ENCODE measurements at regions not wholly inside any gene's neighbourhood (a gene's known extent, or its start where the extent isn't known, plus 50 kb on each side); places are given as distances from the start of the nearest gene placed in this dataset.

DNA sequence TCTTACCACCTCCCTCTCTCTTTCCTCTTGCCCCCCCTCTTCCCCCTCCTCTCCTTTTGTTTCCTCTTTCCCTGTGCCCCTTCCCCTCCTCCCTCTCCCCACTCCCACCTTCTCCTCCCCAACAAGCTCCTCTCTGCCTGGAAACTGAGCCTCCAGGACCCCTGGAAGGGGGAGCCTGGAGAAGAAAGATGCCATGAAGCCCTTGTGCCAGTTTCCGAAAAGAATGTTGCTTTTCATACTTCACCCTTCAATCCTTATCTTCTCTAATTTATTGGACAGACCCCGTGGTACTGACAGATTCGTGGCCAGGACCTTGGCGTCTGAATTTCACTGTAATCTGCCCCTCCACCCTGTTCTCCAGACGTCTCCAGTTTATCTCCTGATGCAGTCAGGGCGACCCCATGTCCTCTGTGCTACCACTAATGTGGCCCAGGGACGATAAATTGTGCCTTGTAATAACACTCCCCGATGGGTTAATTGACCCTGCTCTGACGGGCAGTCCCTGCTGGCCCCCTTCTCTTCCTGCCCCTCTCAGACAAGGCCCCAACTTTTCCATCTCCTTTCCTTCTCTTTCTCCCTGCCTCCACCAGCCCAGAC is 138.4 kb upstream of the GSE1 start:
- no peak overlapping the region; a peak in 2 of 5 replicates for H3K4me3 Mint-ChIP-seq

More for the DNA sequence above, 138.4 kb upstream of the GSE1 start:
- Histone ChIP-seq H4K8ac (replicated peaks; ENCODE audit: insufficient read length, low read depth, low read length) (no peak overlapping the region), H2AK5ac (ENCODE audit: insufficient read length, low read length) (no peak overlapping the region), H4K91ac (ENCODE audit: insufficient read length, low read depth, low read length) (no peak overlapping the region), H3K79me1 (ENCODE audit: insufficient read depth, low read depth, low read length, poor library complexity, severe bottlenecking) (no peaks in the 10 kb centered on the region), H2BK15ac (ENCODE audit: low read depth, low read length) (no peak overlapping the region), H2AFZ (ENCODE audit: low read length) (no peak overlapping the region), H3K56ac (ENCODE audit: insufficient read length, low read depth, low read length) (no peak overlapping the region), H3K9ac (ENCODE audit: extremely low read depth, insufficient read length, low read length) (no peak overlapping the region), H4K20me1 (ENCODE audit: control insufficient read depth, insufficient read depth, insufficient read length) (no peaks in the 10 kb centered on the region), H3K14ac (ENCODE audit: insufficient read depth, low read length) (no peak overlapping the region; the same call in 1 of the 2 replicates), H3T11ph (ENCODE audit: low read length) (no peak overlapping the region), H3K23me2 (ENCODE audit: insufficient read length, low read depth, low read length, poor library complexity, severe bottlenecking) (no peaks in the 10 kb centered on the region), H2BK120ac (ENCODE audit: low read depth, low read length, poor library complexity, severe bottlenecking) (no peak overlapping the region), H2BK5ac (ENCODE audit: insufficient read length, low read length) (no peak overlapping the region), H3K4me2 (ENCODE audit: insufficient read depth, insufficient read length, low read length) (no peak overlapping the region), H3K27ac (ENCODE audit: insufficient read length, low read depth, low read length) (no peak overlapping the region), H3K79me2 (ENCODE audit: insufficient read depth, low read length) (no peaks in the 10 kb centered on the region), H3K4ac (ENCODE audit: low read depth, low read length) (no peak overlapping the region), H3K23ac (ENCODE audit: insufficient read length, low read depth, low read length) (no peak overlapping the region), H3K4me1 (ENCODE audit: insufficient read depth, low read length) (no peaks in the 10 kb centered on the region; the same call in 1 of the 2 replicates), H3K18ac (ENCODE audit: insufficient read length, low read depth, low read length) (no peak overlapping the region), H3K9me3 (ENCODE audit: control insufficient read depth, low read depth, low read length) (no peaks in the 10 kb centered on the region), H2BK12ac (ENCODE audit: insufficient read length, low read depth, low read length) (no peak overlapping the region), H3K27me3 (ENCODE audit: insufficient read depth, low read length) (no peaks in the 10 kb centered on the region), H4K5ac (ENCODE audit: insufficient read length, low read depth, low read length) (no peak overlapping the region), H2BK20ac (ENCODE audit: low read depth, low read length, poor library complexity, severe bottlenecking) (no peak overlapping the region)
- H3K4me1 Mint-ChIP-seq, result peaks cover 21 to 34% of the 10 kb centered on the region in 2 experiments
- TF ChIP-seq, protein P1, sequence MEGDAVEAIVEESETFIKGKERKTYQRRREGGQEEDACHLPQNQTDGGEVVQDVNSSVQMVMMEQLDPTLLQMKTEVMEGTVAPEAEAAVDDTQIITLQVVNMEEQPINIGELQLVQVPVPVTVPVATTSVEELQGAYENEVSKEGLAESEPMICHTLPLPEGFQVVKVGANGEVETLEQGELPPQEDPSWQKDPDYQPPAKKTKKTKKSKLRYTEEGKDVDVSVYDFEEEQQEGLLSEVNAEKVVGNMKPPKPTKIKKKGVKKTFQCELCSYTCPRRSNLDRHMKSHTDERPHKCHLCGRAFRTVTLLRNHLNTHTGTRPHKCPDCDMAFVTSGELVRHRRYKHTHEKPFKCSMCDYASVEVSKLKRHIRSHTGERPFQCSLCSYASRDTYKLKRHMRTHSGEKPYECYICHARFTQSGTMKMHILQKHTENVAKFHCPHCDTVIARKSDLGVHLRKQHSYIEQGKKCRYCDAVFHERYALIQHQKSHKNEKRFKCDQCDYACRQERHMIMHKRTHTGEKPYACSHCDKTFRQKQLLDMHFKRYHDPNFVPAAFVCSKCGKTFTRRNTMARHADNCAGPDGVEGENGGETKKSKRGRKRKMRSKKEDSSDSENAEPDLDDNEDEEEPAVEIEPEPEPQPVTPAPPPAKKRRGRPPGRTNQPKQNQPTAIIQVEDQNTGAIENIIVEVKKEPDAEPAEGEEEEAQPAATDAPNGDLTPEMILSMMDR (conservative IDR thresholded peaks at IDR 0.05), result no peak
- no peak overlapping the region; a peak in 1 of 7 replicates for H3K27ac Mint-ChIP-seq
- H3K27me3 Mint-ChIP-seq (ENCODE audit: low read depth), result peaks cover 3% of the 10 kb centered on the region
- DNase-seq, result no peak
- no CpG with 5 or more reads among the region's 9 CpGs for WGBS (ENCODE audit: extremely low coverage, insufficient read length, low lambda C conversion rate)
- H3K9me3 Mint-ChIP-seq, result no peaks in the 10 kb centered on the region
- no peaks in the 10 kb centered on the region; a peak in 1 of 7 replicates for H3K36me3 Mint-ChIP-seq (ENCODE audit: insufficient read depth in 1 of 3, low read depth in 3 of 3)

All from H9 (cell line).